ENCODE measurements at regions not wholly inside any gene's neighbourhood (a gene's known extent, or its start where the extent isn't known, plus 50 kb on each side); places are given as distances from the start of the nearest gene placed in this dataset.

DNA sequence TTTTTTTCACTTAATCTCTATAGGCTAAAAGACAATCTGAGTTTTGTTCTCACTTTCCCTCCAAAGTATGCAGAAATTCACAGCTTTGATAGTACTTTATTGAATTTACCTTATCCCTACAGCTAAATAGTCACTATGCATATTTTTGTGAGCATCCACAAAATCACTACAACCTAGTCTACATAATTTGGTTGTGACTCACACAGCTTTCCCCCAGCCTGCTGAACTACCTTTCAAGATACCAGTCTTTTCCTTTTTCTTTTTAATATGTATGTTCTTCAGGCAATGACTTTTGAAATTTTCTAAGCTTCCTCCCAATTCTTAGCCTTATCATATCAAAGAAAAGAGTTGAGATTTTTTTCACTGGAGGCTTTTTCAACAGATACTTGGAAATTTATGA is 347.3 kb upstream of the CDH6 start:
- no peak for DNase-seq (ENCODE audit: low spot score)

GRCh38 chr5:30845194-30845593 is 348.3 kb upstream of the CDH6 start:
- DNase-seq (ENCODE audit: low spot score) = no peak

DNA sequence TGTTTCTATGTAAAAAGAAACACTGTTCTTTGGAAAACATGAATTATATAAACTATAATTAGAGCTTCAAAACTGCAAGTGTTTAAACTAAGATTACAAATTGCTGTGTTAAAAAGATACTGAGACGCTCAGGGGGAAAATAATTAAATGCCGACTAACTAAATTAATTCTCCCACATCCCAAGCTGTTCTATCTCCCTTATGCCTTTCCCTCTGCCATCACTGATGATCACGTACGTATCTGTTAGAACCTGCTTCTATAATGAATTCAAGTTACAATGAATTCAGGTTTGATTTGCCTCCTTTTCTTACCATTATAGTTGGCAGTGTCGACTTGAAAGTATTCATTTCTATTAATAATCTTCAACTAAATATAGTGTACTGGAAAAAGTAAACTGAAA is 349.9 kb upstream of the CDH6 start:
- no peak for DNase-seq (ENCODE audit: low spot score)

DNA sequence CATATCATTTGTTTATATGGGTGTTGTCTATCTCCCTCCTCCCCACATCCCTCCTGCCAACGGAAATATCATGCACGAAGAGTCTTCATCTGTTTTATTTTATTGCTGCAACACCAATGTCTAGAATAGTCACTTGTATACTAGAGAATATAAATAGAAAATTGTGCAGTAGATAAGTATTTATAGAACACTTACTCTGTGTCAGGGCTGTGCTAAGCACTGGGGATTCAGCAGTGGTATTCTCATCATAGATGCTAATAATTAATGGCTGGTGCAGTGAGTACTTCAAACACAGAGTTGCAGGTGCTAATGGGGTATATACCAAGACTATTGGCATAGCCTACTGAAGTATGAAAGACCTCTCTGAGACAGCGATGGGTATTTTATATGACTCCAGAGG is 353.5 kb upstream of the CDH6 start:
- no peak for DNase-seq (ENCODE audit: low spot score)

DNA sequence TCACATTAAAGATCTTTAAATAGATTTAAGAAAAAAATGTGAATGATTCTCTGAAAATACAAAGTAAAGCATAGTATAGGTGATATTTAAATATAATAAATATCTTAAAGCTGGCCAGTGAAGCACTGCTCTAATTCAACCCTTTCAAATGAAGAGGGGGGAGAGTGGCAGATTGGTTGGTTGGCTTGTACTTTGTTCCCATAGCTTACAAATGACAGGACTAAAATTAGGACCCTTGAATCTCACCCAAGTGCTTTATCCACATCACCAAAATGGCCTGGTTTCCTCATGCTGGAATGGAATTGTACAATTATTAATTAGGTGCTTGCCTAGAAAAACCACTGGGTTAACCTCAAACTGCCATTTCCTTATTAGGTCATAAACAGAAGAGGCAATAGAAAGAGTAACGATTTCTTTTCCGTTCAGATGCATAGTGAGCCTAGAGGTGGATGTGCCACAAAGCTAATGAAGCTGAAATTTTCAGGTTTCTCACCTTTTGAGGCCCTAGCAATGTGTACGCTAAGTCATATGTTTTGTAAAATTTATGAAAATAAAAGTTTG is 354.5 kb upstream of the CDH6 start:
- no peak for DNase-seq (ENCODE audit: low spot score)

DNA sequence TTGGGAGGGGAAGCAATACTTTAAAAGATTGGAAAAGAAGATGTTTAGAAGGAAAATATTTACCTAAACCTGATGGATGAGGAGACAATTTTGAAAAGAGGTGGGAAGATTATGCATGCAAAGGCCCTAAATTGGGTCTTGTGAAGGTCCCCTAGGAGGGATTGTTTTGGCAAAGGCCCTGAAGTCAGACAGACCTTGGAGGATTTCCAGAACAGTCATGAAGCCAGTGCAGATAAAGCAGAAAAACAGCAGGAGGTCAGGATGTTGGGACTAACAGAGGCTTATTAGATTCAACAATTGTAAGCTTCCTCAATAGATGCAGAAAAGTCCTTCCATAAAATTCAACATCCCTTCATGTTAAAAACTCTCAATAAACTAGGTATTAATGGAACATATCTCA is 361.0 kb upstream of the CDH6 start:
- DNase-seq (ENCODE audit: low spot score) = no peak

GRCh38 chr5:30831605-30832004 is 361.9 kb upstream of the CDH6 start:
- DNase-seq (ENCODE audit: low spot score) = no peak

DNA sequence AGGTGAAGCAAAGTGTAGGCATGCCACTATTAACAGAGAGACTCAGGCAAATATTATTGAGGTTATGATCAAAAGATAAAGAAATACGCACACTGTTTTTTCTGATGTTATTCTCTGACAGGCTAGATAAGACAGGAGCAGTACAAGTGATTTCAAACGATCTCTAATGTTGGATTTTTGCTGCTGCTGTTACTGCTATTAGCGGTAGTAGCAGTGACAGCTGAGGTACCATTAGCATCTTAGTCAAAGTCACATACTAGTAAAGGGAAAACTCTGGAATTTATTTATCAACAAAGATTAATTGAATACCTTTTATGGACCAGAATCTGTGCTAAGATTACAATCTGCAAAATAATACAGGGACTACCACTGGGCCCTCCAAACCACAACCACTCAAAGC is 362.4 kb upstream of the CDH6 start:
- no peak for DNase-seq (ENCODE audit: low spot score)

GRCh38 chr5:30811298-30811697 is 382.2 kb upstream of the CDH6 start:
- no peak for DNase-seq (ENCODE audit: low spot score)

GRCh38 chr5:30809933-30810332 is 383.6 kb upstream of the CDH6 start:
- DNase-seq (ENCODE audit: low spot score) = no peak

- DNase-seq (ENCODE audit: low spot score) = no peak
Measured at GRCh38 chr5:30808996-30809395, 384.5 kb upstream of the CDH6 start.

GRCh38 chr5:30804739-30805505 is 388.6 kb upstream of the CDH6 start:
- no peak for DNase-seq (ENCODE audit: low spot score)

DNA sequence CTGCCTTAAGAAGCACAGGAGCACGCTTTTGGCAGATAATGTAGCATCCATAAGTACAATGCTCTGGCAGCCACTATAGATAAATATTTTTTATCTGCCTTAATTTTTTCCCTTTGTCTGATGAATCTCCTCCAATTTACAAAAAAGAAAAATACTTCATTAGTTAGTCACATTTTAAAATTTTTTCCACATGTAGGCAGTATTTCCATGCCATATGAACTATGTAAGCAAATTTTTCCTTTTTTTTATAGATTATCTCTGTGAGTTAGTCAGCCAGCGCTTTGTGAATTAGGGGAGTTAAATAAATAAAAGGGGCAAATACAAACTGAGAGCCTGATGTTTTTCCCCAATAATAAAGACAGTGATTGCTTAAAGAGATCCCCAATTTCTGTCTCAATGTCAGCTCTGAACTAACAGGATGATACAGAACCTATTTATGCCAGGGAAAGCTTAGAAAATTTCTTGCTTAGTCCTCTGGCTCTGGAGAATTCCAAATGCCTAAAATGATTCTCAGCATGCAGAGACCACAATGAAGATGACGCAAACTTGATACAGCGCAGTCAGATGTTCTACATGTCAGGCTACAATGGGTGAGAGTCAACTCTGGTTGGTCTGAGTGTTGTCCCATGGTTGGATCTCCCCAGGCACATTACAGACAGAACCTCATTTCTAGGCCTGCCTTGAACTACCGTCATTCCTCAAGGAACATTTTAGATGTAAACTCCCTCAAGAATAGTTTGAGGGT is 390.4 kb upstream of the CDH6 start:
- DNase-seq (ENCODE audit: low spot score) = no peak

DNA sequence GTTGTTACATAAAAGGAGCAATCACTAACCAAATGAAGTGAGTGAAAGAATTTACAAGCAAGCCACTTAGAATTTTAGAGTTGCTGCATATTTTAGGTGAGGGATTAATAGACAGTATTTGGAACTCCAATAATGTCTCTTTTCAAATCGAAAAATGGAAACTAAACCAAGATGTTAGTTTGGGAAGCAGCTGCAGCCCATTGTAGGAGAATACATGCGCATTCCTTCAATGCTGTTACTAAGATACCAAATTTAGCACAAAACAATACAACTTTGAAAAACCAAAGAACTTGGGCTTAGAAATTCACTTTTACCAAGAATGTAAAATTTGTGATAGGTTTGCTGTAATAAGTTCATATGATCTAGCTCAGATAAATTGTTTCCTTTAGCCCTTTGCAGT is 411.8 kb upstream of the CDH6 start:
- no peak for DNase-seq (ENCODE audit: low spot score)

GRCh38 chr5:30768056-30768690 is 425.3 kb upstream of the CDH6 start:
- DNase-seq (ENCODE audit: low spot score) = peak; percentile 8

- no peak for DNase-seq (ENCODE audit: low spot score)
Measured at GRCh38 chr5:30765706-30766105, 427.8 kb upstream of the CDH6 start.

GRCh38 chr5:30765227-30765626 is 428.3 kb upstream of the CDH6 start:
- peak; percentile 24 for DNase-seq (ENCODE audit: low spot score)

- peak; percentile 9 for DNase-seq (ENCODE audit: low spot score)
Measured at GRCh38 chr5:30764704-30765103, 428.8 kb upstream of the CDH6 start.

DNA sequence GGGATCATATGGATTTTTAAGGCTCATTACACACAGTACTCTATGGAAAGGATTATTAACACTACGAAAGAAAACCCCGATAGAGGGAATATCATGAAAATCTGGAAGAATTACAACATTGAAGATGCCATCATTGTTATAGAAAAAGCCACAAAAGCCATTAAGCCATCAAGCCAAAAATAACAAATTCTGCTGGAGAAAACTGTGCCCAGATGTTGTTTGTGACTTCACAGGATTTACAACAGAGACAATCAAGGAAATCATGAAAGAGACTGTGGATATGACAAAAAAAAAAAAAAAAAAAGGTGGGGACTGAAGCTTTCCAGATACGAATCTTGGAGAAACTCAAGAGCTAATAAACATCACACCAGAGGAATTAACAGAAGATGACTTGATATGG is 433.8 kb upstream of the CDH6 start:
- DNase-seq (ENCODE audit: low spot score) = no peak

- no peak for DNase-seq (ENCODE audit: low spot score)
Measured at GRCh38 chr5:30752015-30752414, 441.5 kb upstream of the CDH6 start.

DNA sequence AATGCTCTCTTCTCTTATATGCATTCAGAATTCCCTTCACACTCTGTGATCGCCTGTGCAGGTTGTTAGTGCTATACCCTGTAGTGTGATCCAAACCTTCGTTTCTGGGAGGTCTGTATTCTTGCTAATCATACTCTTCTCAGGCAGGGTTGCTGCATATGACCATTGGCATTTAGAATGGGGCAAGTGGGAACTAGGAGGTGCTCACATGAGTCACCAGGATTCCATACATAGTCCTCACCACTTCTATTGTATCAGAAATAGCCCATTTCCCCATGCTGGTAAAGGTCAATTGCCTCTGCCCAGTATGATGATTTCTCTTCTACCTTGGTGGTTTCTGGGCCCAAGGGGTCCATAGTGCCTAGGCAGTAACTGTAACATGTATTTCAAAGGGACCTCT is 443.5 kb upstream of the CDH6 start:
- DNase-seq (ENCODE audit: low spot score) = no peak

DNA sequence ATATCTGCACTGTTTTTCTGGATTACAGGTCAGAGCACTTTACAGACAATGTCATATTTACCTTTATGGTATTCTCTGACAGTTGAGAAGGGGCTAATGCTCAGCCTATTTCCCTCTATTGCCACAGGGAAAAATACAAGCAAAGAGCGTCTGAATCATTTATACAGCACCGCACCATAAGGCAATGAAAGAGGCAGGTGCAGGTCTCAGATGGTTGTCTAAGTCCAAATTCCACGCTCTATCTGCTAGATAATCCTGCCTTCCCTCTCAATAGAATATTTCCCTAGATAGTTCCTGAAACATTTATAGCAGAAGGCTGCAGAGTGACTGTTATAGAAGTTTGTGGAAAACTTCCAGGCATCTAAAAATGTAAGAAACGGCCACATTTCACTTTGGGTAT is 446.1 kb upstream of the CDH6 start:
- no peak for DNase-seq (ENCODE audit: low spot score)

GRCh38 chr5:30736669-30737068 is 456.8 kb upstream of the CDH6 start:
- no peak for DNase-seq (ENCODE audit: low spot score)
